H9 (cell line): ENCODE measurements at regions not wholly inside any gene's neighbourhood (a gene's known extent, or its start where the extent isn't known, plus 50 kb on each side); places are given as distances from the start of the nearest gene placed in this dataset.

Experiments
- DNase-seq: peaks from one replicate; pipeline ENCODE4 v3.0.0-alpha.2; 2017
- H2AFZ ChIP-seq: one replicate; pipeline ENCODE4 v1.6.1; 2013; ENCODE audit warnings: mild to moderate bottlenecking, low read length, control low read depth, moderate library complexity
- H2AK5ac ChIP-seq: 2 replicates; pipeline ENCODE4 v1.6.1; 2013; ENCODE audit warnings: low read length, control low read depth, mixed read lengths; ENCODE audit not compliant: insufficient read length
- H2BK120ac ChIP-seq: one replicate; pipeline ENCODE4 v1.6.1; 2013; ENCODE audit warnings: low read depth, mild to moderate bottlenecking, low read length, control low read depth, inconsistent platforms; ENCODE audit not compliant: poor library complexity, severe bottlenecking
- H2BK12ac ChIP-seq: 2 replicates; pipeline ENCODE4 v1.6.1; 2013; ENCODE audit warnings: low read length, control low read depth, mixed read lengths, low read depth; ENCODE audit not compliant: insufficient read length
- H2BK15ac ChIP-seq: 2 replicates; pipeline ENCODE4 v1.6.1; 2013; ENCODE audit warnings: low read depth, low read length, control low read depth
- H2BK20ac ChIP-seq: one replicate; pipeline ENCODE4 v1.6.1; 2013; ENCODE audit warnings: low read depth, mild to moderate bottlenecking, low read length, control low read depth, inconsistent platforms; ENCODE audit not compliant: poor library complexity, severe bottlenecking
- H2BK5ac ChIP-seq: 2 replicates; pipeline ENCODE4 v1.6.1; 2013; ENCODE audit warnings: low read length, control low read depth, mixed read lengths; ENCODE audit not compliant: insufficient read length
- H3K14ac ChIP-seq: 2 replicates; pipeline ENCODE4 v1.6.1; 2013; ENCODE audit warnings: low read length, control low read depth; ENCODE audit not compliant: insufficient read depth
- H3K18ac ChIP-seq: 2 replicates; pipeline ENCODE4 v1.6.1; 2013; ENCODE audit warnings: low read depth, mild to moderate bottlenecking, mixed read lengths, low read length, control low read depth; ENCODE audit not compliant: insufficient read length
- H3K23ac ChIP-seq: 2 replicates; pipeline ENCODE4 v1.6.1; 2013; ENCODE audit warnings: low read length, control low read depth, mixed read lengths, low read depth; ENCODE audit not compliant: insufficient read length
- H3K23me2 ChIP-seq: 2 replicates; pipeline ENCODE4 v1.6.1; 2013; ENCODE audit warnings: low read depth, mild to moderate bottlenecking, mixed read lengths, low read length, control low read depth; ENCODE audit not compliant: insufficient read length, poor library complexity, severe bottlenecking
- H3K27ac ChIP-seq: 2 replicates; pipeline ENCODE4 v1.5.1; 2013; ENCODE audit warnings: low read length, control low read depth, mixed read lengths, low read depth; ENCODE audit not compliant: insufficient read length
- H3K27me3 ChIP-seq: 2 replicates; pipeline ENCODE4 v1.6.1; 2013; ENCODE audit warnings: low read length, control low read depth, inconsistent platforms; ENCODE audit not compliant: insufficient read depth
- H3K4ac ChIP-seq: 2 replicates; pipeline ENCODE4 v1.6.1; 2013; ENCODE audit warnings: low read depth, mild to moderate bottlenecking, control low read depth, inconsistent platforms, low read length, moderate library complexity
- H3K4me1 ChIP-seq: 2 replicates; pipeline ENCODE4 v1.6.1; 2013; ENCODE audit warnings: low read length, control low read depth, inconsistent platforms; ENCODE audit not compliant: insufficient read depth
- H3K4me2 ChIP-seq: 2 replicates; pipeline ENCODE4 v1.6.1; 2013; ENCODE audit warnings: low read length, control low read depth, mixed read lengths; ENCODE audit not compliant: insufficient read length, insufficient read depth
- H3K56ac ChIP-seq: 2 replicates; pipeline ENCODE4 v1.6.1; 2013; ENCODE audit warnings: low read depth, mild to moderate bottlenecking, mixed read lengths, low read length, control low read depth; ENCODE audit not compliant: insufficient read length
- H3K79me1 ChIP-seq: 2 replicates; pipeline ENCODE4 v1.6.1; 2013; ENCODE audit warnings: low read depth, mild to moderate bottlenecking, moderate library complexity, low read length, control low read depth, inconsistent platforms; ENCODE audit not compliant: insufficient read depth, poor library complexity, severe bottlenecking
- H3K79me2 ChIP-seq: 2 replicates; pipeline ENCODE4 v1.6.1; 2013; ENCODE audit warnings: low read length, control low read depth, inconsistent platforms; ENCODE audit not compliant: insufficient read depth
- H3K9ac ChIP-seq: 2 replicates; pipeline ENCODE4 v1.6.1; 2013; ENCODE audit warnings: low read length, control low read depth, mixed read lengths; ENCODE audit not compliant: insufficient read length; ENCODE audit errors: extremely low read depth
- H3K9me3 ChIP-seq: one replicate; pipeline ENCODE4 v1.6.1; 2013; ENCODE audit warnings: low read depth, low read length, inconsistent platforms; ENCODE audit not compliant: control insufficient read depth
- H3T11ph ChIP-seq: one replicate; pipeline ENCODE4 v1.6.1; 2013; ENCODE audit warnings: mild to moderate bottlenecking, low read length, control low read depth, inconsistent platforms
- H4K20me1 ChIP-seq: one replicate; pipeline ENCODE4 v1.6.1; 2013; ENCODE audit not compliant: control insufficient read depth, insufficient read length, insufficient read depth
- H4K5ac ChIP-seq: 2 replicates; pipeline ENCODE4 v1.6.1; 2013; ENCODE audit warnings: low read depth, mild to moderate bottlenecking, mixed read lengths, low read length, control low read depth; ENCODE audit not compliant: insufficient read length
- H4K8ac ChIP-seq: replicated peaks from 2 replicates; pipeline ENCODE4 v1.6.1; 2013; ENCODE audit warnings: low read length, control low read depth, mixed read lengths, low read depth; ENCODE audit not compliant: insufficient read length
- H4K91ac ChIP-seq: 2 replicates; pipeline ENCODE4 v1.6.1; 2013; ENCODE audit warnings: low read depth, mild to moderate bottlenecking, moderate library complexity, mixed read lengths, low read length, control low read depth; ENCODE audit not compliant: insufficient read length
- H3K27ac Mint-ChIP-seq, 3 experiments: 2 replicates in 2 of 3; 3 replicates in 1 of 3; pipeline ENCODE4 v1.8.0; 2020 to 2021; ENCODE audit warnings: mixed read lengths in 3 of 3, mild to moderate bottlenecking in 1 of 3, moderate library complexity in 1 of 3
- H3K27me3 Mint-ChIP-seq: 2 replicates; pipeline ENCODE4 v1.8.0; 2021; ENCODE audit warnings: low read depth, mild to moderate bottlenecking, moderate library complexity, mixed read lengths
- H3K36me3 Mint-ChIP-seq, 3 experiments: 2 replicates in 2 of 3; 3 replicates in 1 of 3; pipeline ENCODE4 v1.8.0; 2020 to 2021; ENCODE audit warnings: low read depth in 3 of 3, mixed read lengths in 3 of 3; ENCODE audit not compliant: insufficient read depth in 1 of 3
- H3K4me1 Mint-ChIP-seq, 2 experiments: 2 replicates each; pipeline ENCODE4 v1.8.0; 2020; ENCODE audit warnings: mixed read lengths in 2 of 2
- H3K4me3 Mint-ChIP-seq, 2 experiments: 2 replicates in 1 of 2; 3 replicates in 1 of 2; pipeline ENCODE4 v1.8.0; 2020 to 2021; ENCODE audit warnings: mild to moderate bottlenecking in 2 of 2, mixed read lengths in 2 of 2, moderate library complexity in 1 of 2
- H3K9me3 Mint-ChIP-seq, 2 experiments: 2 replicates in 1 of 2; 3 replicates in 1 of 2; pipeline ENCODE4 v1.8.0; 2020; ENCODE audit warnings: mild to moderate bottlenecking in 2 of 2, mixed read lengths in 2 of 2, moderate library complexity in 1 of 2
- WGBS: extraction: QIAGEN DNeasy Blood & Tissue Kit; methylation state at CpG from one replicate; pipeline ENCODE4 v1.1.7; 2013; ENCODE audit warnings: missing lambda C conversion rate, low lambda C conversion rate, mixed read lengths; ENCODE audit not compliant: insufficient read length; ENCODE audit errors: extremely low coverage; 5-methylcytosine and 5-hydroxymethylcytosine counted together
- TF ChIP-seq, protein P1 (sequence below): fragments of 200-600 bp; sonication (generic); conservative IDR thresholded peaks from 3 replicates; pipeline ENCODE4 v1.8.0; 2021; ENCODE audit warnings: antibody characterized with exemption, mild to moderate bottlenecking

GRCh38 chr7:52525772-52526341 lies 509.6 kb upstream of the POM121L12 start:
- Mint-ChIP-seq H3K4me1 (no peaks in the 10 kb centered on the region), H3K36me3 (no peaks in the 10 kb centered on the region), H3K27me3 (no peaks in the 10 kb centered on the region), H3K9me3 (no peaks in the 10 kb centered on the region; a peak in 2 of 5 replicates), H3K27ac (no peak overlapping the region), H3K4me3 (no peak overlapping the region)
- WGBS = no CpG with 5 or more reads among the region's 3 CpGs
- no peaks in the 10 kb centered on the region for H3K23me2 ChIP-seq
- H3K79me1 ChIP-seq = no peaks in the 10 kb centered on the region
- no peak for DNase-seq
- no peak overlapping the region for H3K27ac ChIP-seq
- H3K4ac ChIP-seq = no peak overlapping the region
- no peak overlapping the region for H3K18ac ChIP-seq
- no peak overlapping the region for H2BK5ac ChIP-seq
- no peak overlapping the region for H2BK120ac ChIP-seq
- no peaks in the 10 kb centered on the region for H4K20me1 ChIP-seq
- no peak overlapping the region for H3K4me2 ChIP-seq
- H2AK5ac ChIP-seq = no peak overlapping the region
- no peak overlapping the region for H2BK15ac ChIP-seq
- H4K8ac ChIP-seq = no peak overlapping the region
- H2AFZ ChIP-seq = no peak overlapping the region
- no peaks in the 10 kb centered on the region for H3K4me1 ChIP-seq
- H4K5ac ChIP-seq = no peak overlapping the region
- no peak overlapping the region for H2BK20ac ChIP-seq
- no peak overlapping the region for H3K56ac ChIP-seq
- no peaks in the 10 kb centered on the region for H3K79me2 ChIP-seq
- TF ChIP-seq, protein P1, sequence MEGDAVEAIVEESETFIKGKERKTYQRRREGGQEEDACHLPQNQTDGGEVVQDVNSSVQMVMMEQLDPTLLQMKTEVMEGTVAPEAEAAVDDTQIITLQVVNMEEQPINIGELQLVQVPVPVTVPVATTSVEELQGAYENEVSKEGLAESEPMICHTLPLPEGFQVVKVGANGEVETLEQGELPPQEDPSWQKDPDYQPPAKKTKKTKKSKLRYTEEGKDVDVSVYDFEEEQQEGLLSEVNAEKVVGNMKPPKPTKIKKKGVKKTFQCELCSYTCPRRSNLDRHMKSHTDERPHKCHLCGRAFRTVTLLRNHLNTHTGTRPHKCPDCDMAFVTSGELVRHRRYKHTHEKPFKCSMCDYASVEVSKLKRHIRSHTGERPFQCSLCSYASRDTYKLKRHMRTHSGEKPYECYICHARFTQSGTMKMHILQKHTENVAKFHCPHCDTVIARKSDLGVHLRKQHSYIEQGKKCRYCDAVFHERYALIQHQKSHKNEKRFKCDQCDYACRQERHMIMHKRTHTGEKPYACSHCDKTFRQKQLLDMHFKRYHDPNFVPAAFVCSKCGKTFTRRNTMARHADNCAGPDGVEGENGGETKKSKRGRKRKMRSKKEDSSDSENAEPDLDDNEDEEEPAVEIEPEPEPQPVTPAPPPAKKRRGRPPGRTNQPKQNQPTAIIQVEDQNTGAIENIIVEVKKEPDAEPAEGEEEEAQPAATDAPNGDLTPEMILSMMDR = no peak
- no peak overlapping the region for H4K91ac ChIP-seq
- H3K9ac ChIP-seq = no peak overlapping the region
- H3K27me3 ChIP-seq = no peaks in the 10 kb centered on the region
- no peak overlapping the region for H3K14ac ChIP-seq
- H3K9me3 ChIP-seq = no peaks in the 10 kb centered on the region
- H2BK12ac ChIP-seq = no peak overlapping the region
- H3K23ac ChIP-seq = no peak overlapping the region
- no peak overlapping the region for H3T11ph ChIP-seq
